DLD1 (cell line): ENCODE measurements at regions not wholly inside any gene's neighbourhood (a gene's known extent, or its start where the extent isn't known, plus 50 kb on each side); places are given as distances from the start of the nearest gene placed in this dataset.

Source experiments
- in situ Hi-C: cut with HindIII; loops from 2 replicates; pipeline ENCODE4 v1.10.0; 2017; ENCODE audit warnings: low sequenced_read_pairs

- in situ Hi-C loops, result no loop called here
These were observed 332.6 kb upstream of the TMPO start for GRCh38 chr12:98182821-98183220.

GRCh38 chr12:98185606-98186005 lies 329.8 kb upstream of the TMPO start:
- in situ Hi-C loops, result no loop called here

GRCh38 chr12:98188650-98189077 lies 326.7 kb upstream of the TMPO start:
- in situ Hi-C loops, result no loop called here

- in situ Hi-C loops, result loop anchor here (10.0 kb wide), 1 partner anchor 60 kb away; no protein-coding TSS in a partner anchor
These were observed 320.8 kb upstream of the TMPO start for GRCh38 chr12:98194591-98194990.

GRCh38 chr12:98198261-98198982 lies 317.0 kb upstream of the TMPO start:
- in situ Hi-C loops, result loop anchor here (10.0 kb wide), 1 partner anchor 64 kb away; no protein-coding TSS in a partner anchor

- in situ Hi-C loops, result no loop called here
These were observed 306.6 kb upstream of the TMPO start for GRCh38 chr12:98208816-98209215.

GRCh38 chr12:98211909-98212695 lies 303.3 kb upstream of the TMPO start:
- in situ Hi-C loops, result no loop called here

GRCh38 chr12:98213556-98213955 lies 301.8 kb upstream of the TMPO start:
- in situ Hi-C loops, result no loop called here

GRCh38 chr12:98217257-98217656 lies 298.1 kb upstream of the TMPO start:
- in situ Hi-C loops, result no loop called here

GRCh38 chr12:98220636-98221035 lies 294.8 kb upstream of the TMPO start:
- in situ Hi-C loops, result no loop called here

- in situ Hi-C loops, result no loop called here
These were observed 294.1 kb upstream of the TMPO start for GRCh38 chr12:98221243-98221808.

- in situ Hi-C loops, result no loop called here
These were observed 293.3 kb upstream of the TMPO start for GRCh38 chr12:98222135-98222534.

- in situ Hi-C loops, result no loop called here
These were observed 290.7 kb upstream of the TMPO start for GRCh38 chr12:98224584-98225221.

- in situ Hi-C loops, result no loop called here
These were observed 288.2 kb upstream of the TMPO start for GRCh38 chr12:98227162-98227561.

GRCh38 chr12:98228683-98229539 lies 286.5 kb upstream of the TMPO start:
- in situ Hi-C loops, result no loop called here

GRCh38 chr12:98229540-98229924 lies 285.9 kb upstream of the TMPO start:
- in situ Hi-C loops, result no loop called here

- in situ Hi-C loops, result no loop called here
These were observed 282.5 kb upstream of the TMPO start for GRCh38 chr12:98232753-98233390.

GRCh38 chr12:98235301-98235700 lies 280.1 kb upstream of the TMPO start:
- in situ Hi-C loops, result no loop called here

- in situ Hi-C loops, result no loop called here
These were observed 276.8 kb upstream of the TMPO start for GRCh38 chr12:98238515-98239130.

GRCh38 chr12:98243190-98243589 lies 272.2 kb upstream of the TMPO start:
- in situ Hi-C loops, result no loop called here
